GM18861 (cell line): ENCODE measurements at regions not wholly inside any gene's neighbourhood (a gene's known extent, or its start where the extent isn't known, plus 50 kb on each side); places are given as distances from the start of the nearest gene placed in this dataset.
"Not testable (repeated sequence)": the region's sequence is repeated elsewhere in the genome, so short reads cannot be mapped to it uniquely, and the experiment has no call there.

ENCODE experiments used
- ATAC-seq: cut with Tn5 transposase; IDR thresholded peaks from one replicate; pipeline ENCODE4 v1.9.1; 2021; ENCODE audit not compliant: unreplicated experiment

DNA sequence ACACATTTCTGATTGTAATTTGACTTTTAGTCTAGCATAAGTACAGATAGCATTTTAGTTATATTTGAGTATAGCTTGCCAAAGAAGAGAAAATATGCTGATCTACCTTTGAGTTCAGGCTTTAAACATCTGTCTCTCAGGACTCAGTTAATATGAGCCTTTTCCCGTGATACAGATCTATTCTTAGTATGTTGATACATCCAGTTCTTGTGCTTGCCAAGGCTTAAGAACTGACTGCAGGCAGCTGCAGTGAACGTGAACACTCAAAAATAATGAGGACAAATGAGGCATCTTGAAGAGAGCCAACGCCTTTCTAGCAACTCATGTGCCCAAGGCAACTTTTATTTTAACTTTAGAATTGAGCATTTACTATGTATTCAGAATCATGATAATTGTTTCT, 325.5 kb downstream of the SI start:
- no peak for ATAC-seq

GRCh38 chr3:164748626-164749025, 329.7 kb downstream of the SI start:
- no peak for ATAC-seq

GRCh38 chr3:164741869-164742268, 336.4 kb downstream of the SI start:
- no peak for ATAC-seq

GRCh38 chr3:164737174-164737573, 341.1 kb downstream of the SI start:
- no peak for ATAC-seq

DNA sequence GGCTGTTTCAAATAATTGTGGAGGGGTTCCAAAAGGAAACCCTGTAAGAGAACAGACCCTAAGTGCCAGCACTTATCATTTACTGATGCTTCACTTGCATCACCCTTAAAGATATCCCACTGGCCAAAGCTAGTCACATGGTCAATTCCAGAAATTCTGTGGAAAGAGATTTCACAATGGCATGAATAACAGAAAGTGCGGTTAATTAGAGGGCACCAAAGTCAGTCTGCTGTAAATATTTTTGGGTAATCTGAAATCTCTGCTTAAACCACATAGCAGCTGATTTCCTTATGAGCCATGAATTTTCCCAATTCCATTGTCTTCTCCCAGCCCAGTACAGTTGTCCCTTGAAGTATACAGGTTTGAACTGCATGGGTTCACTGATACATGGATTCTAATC, 346.1 kb downstream of the SI start:
- ATAC-seq: no peak

GRCh38 chr3:164730815-164731360, 347.4 kb downstream of the SI start:
- ATAC-seq: no peak

DNA sequence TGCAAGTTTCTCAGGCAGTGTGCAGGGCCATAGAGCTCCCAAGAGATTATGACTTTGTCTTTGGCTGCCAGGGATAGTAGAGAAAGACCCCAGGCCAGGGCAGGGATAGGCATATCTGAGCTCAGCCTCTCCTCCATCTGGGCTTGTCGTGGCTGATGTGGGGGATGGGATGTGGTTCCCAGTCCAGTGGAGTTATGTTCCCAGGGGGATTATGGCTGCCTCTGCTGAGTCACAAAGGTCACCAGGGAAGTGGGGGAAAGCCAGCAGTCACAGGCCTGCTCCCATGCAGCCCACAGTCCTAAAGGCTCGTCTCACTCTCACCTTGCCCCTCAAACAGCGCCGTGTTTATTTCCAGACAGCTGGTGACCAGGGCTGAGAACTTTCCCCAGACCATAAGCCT, 354.9 kb downstream of the SI start:
- no peak for ATAC-seq

GRCh38 chr3:164702808-164703207, 375.5 kb downstream of the SI start:
- ATAC-seq: not testable (repeated sequence)

DNA sequence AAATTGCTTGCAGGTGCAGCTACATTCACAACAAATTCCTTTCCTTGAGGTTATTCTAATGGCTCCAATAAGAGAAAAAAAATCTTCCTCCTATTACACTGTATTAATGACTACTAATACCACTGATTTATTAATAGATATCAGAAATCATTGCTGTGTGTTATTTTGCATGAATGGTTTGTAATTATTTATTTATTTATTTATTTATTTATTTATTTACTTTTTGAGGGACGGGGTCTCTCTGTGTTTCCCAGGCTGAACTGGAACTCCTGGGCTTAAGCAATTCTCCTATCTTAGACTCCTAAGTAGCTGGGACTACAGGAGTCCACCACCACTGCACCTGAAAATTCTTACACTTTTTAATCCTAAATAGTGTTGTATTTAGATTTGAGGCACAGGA, 390.4 kb downstream of the SI start:
- ATAC-seq: no peak

- ATAC-seq: no peak
Measured at GRCh38 chr3:164687211-164687610, 391.1 kb downstream of the SI start.

GRCh38 chr3:164683489-164683888, 394.8 kb downstream of the SI start:
- no peak for ATAC-seq

DNA sequence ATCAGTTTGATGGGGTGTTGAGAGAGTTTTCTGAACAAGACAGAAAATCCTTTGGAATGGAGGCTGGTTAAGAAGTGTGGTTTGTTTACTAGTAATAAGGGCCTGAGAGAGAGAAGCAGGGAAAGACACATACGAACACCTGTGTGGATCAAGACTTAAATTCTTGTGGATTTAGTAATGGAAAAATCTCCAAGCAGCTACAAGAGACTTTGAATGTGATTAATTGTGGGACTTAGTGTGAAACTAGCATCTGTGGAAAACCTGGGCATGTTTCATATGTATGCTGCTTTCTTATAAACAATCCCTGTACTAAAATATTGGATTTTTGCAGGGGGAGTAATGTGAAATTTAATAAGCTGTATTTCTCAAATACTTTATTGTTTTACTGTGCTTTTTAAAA, 399.1 kb downstream of the SI start:
- no peak for ATAC-seq

- ATAC-seq: no peak
Measured at GRCh38 chr3:164677317-164677716, 401.0 kb downstream of the SI start.

DNA sequence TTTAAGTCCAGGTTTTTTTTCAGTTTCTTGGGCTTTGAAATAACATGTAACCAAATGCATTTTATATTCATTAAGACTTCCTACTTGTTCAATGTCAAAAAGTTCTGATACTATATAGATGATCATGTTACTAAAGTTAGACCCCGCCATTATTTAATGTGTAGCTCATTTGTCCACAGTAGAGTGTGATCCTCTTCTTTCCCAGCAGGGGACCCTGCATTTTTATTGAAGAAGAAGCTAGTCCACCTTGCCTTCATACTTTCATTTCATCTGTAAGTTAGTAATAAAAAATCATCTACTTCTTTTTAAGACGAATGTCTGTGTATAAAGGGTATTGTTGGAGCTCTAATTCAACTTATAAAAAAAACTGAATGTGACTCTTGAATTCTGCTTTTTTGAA, 404.6 kb downstream of the SI start:
- ATAC-seq: no peak

DNA sequence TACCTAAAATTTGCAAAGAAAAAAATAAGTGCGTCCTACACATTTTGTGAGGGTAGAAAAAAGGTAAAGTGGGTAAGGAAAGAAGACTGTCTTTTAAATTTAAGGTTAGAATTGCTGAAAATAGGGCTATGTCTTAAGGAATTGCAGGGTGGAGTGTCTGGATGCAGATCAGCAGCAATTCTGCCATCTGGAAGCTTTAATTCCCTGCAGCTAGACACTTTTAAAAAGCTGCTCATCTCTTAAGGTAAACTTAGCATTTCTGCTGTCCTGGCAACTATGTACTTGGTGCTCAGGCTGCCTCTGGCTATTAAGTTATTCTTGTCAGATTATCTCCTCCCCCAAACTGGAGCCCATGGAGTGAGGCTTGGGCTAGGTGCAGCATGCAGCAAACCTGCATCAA, 420.2 kb downstream of the SI start:
- no peak for ATAC-seq

DNA sequence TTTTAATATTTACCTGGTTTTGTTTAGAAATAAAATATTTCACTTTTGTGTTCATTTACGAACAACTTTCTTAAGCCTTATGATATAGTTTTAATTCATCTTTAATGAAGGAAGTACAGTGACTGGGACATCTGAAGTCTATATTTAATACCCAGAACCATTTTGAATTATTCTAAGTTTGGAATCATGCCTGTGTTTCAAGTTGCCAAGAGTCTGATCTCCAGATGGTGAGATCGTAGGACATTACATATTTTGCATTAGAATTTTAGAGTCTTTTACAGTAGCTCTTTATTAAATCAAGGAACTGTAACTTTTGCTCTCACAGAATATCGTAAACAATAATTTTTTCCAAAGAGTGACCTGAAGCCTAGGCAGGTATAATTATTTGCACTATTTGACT, 420.7 kb downstream of the SI start:
- ATAC-seq: no peak

GRCh38 chr3:164655462-164655861, 422.8 kb downstream of the SI start:
- ATAC-seq: no peak

DNA sequence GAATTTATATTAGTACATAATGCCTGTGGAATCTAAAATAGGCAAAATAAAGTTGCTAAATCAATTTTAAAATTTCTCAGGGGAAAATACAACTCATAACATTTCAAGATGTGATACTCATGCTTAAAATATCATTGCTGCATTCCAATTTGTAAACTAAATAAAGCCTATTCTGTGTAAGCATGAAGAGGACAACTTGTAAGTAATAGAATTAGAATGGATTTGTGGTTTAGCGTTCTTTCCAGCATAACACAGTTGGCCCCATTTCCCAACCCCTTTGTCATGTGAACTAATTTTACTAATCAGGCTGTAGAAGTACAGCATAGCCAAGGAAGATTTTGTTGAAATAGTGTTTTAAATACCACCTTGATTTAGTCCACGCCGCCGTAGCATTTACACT, 437.2 kb downstream of the SI start:
- ATAC-seq: no peak

GRCh38 chr3:164640591-164640990, 437.7 kb downstream of the SI start:
- no peak for ATAC-seq

DNA sequence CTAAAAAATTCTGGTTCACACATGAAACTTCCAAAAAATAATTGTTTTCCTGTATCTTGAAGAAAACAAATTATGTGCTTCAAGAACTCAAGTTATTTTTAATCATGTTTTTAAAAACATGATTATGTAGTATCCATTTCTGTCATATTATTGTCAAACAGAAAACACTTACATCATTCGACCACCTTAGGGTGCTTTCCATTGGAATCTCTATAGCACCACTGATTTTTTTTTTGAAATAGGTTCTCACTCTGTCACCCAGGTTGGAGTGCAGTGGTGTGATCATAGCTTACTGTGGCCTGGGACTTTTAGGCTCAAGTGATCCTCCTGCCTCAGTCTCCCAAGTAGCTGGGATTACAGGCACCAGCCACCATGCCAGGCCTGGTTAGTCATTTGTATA, 457.3 kb downstream of the SI start:
- no peak for ATAC-seq

GRCh38 chr3:164620423-164620822, 457.9 kb downstream of the SI start:
- no peak for ATAC-seq

DNA sequence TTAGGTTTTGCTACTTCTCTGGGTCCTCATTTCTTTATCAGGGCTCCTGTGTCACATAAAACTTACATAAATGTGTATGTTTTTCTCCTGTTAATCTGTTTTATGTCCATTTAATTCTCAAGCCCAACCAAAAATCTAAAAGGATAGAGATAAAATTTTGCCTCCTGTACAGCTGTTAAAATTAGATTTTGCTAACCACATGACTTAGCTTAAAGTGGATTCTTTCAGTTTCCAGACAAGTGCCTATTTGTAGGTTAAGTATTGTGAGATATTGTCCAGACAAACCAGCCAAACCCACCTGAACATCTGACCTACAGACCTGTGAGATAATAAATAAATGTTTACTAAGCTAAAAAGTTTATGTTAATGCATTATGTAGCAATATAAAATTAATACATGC, 465.5 kb downstream of the SI start:
- no peak for ATAC-seq

DNA sequence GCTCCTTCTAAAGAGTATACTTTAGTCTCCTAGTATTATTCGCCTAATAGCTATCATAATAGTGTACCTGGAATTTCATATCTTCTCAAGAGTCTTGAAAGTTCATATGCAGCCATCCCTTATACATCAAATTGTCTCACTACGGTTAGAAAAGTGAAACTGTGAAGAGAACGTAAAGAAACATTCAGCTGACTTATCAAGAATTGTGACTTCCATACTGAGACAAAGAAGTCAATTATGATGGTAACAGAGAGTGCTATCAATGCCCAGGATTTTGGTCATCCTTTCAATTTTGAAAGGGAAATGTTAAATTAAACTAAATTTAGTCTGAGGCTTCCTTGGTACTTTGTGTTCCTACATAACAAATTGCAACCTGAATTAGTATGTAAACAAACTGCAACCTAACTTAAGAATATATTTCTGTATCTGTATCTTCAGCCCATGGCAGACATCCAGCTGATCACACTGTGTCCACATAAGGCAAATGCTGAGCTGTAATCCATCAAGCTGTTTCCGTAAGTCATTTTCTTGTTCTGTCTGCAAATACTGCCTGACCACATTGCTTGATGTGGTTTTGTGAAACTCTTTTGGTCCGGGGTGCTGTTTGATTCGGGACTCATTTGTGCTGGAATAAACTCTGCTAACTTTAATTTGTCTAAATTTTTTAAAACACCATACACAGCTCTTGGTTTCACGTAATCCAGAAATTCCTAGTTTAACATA, 469.6 kb downstream of the SI start:
- no peak for ATAC-seq
